H1 (cell line): ENCODE measurements at regions not wholly inside any gene's neighbourhood (a gene's known extent, or its start where the extent isn't known, plus 50 kb on each side); places are given as distances from the start of the nearest gene placed in this dataset.

Source experiments
- CREB1 ChIP-seq: IDR thresholded peaks from 2 replicates; pipeline ENCODE4 v1.6.1; 2012; ENCODE audit warnings: inconsistent platforms
- EGR1 ChIP-seq: IDR thresholded peaks from 2 replicates; pipeline ENCODE4 v1.6.1; 2011; ENCODE audit warnings: low read depth, low read length, borderline replicate concordance
- EZH2 ChIP-seq: fragments of 200-600 bp; sonication (generic); IDR thresholded peaks from 2 replicates; pipeline ENCODE4 v1.7.1; 2012; ENCODE audit warnings: low read depth, mild to moderate bottlenecking, moderate library complexity, low read length, inconsistent platforms; ENCODE audit not compliant: severe bottlenecking
- HDAC2 ChIP-seq, 2 experiments: fragments of 300-600 bp in 1 of 2; sonication (generic) in 1 of 2; IDR thresholded peaks; 2 replicates each; pipeline ENCODE4 v1.6.1; 2011 to 2012; ENCODE audit warnings: low read depth in 2 of 2, low read length in 2 of 2, mild to moderate bottlenecking in 2 of 2, moderate library complexity in 2 of 2, borderline replicate concordance in 1 of 2, inconsistent platforms in 1 of 2
- KDM4A ChIP-seq: IDR thresholded peaks from one replicate; pipeline ENCODE4 v1.7.1; 2012; ENCODE audit warnings: low read depth, mild to moderate bottlenecking, moderate library complexity, low read length, inconsistent platforms; ENCODE audit not compliant: severe bottlenecking
- KDM5A ChIP-seq: fragments of 200-600 bp; IDR thresholded peaks from 2 replicates; pipeline ENCODE4 v1.7.1; 2012; ENCODE audit warnings: mild to moderate bottlenecking, low read length, inconsistent platforms, mixed read lengths

DNA sequence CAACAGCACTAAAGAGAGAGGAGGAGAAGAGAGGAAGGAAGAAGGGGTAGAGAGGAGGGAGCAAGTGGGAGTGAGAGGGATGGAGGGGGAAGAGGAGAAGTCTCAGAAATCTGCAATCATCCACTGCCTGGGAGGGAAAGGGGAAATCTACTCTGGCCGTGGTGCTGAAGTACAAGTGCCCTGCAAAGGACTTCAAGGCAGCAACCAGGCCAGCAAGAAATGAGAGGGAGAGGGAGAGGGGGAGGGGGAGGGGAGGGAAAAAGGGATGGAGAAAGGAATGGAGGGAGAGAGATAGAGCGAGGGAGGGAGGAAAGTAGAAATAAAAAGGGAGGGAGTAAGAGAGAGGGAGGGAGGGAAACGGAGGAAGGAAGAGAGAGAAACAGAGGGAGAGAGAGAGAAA lies 130.8 kb upstream of the EEF2KMT start (continued):
- TF ChIP-seq HDAC2 (IDR thresholded peaks at IDR 0.05; ENCODE audit: borderline replicate concordance in 1 of 2, low read depth in 2 of 2, low read length in 2 of 2) = peak in 1 of 2 experiments; percentile 17; a peak in 1 of 4 replicates
- no peak for TF ChIP-seq KDM5A
- TF ChIP-seq KDM4A = no peak
- TF ChIP-seq EZH2 = no peak
- TF ChIP-seq CREB1 = no peak
- peak; percentile 35; the same call in 1 of the 2 replicates for TF ChIP-seq EGR1
- TF ChIP-seq, all 59 proteins: peak for 5
